Chondrocyte (in vitro differentiated cells): ENCODE measurements at regions not wholly inside any gene's neighbourhood (a gene's known extent, or its start where the extent isn't known, plus 50 kb on each side); places are given as distances from the start of the nearest gene placed in this dataset.
"Not testable (repeated sequence)": the region's sequence is repeated elsewhere in the genome, so short reads cannot be mapped to it uniquely, and the experiment has no call there.

Experiments used
- DNase-seq: peaks from one replicate; pipeline ENCODE4 v3.0.0; 2021; ENCODE audit warnings: mixed read lengths, low spot score
- H3K27ac Mint-ChIP-seq: one replicate; pipeline ENCODE4 v1.8.0; 2021; ENCODE audit warnings: mild to moderate bottlenecking, moderate library complexity, mixed read lengths; ENCODE audit not compliant: unreplicated experiment
- H3K27me3 Mint-ChIP-seq: 2 replicates; pipeline ENCODE4 v1.8.0; 2021; ENCODE audit warnings: low read depth, mixed read lengths
- H3K36me3 Mint-ChIP-seq: 2 replicates; pipeline ENCODE4 v1.8.0; 2021; ENCODE audit warnings: low read depth, mixed read lengths
- H3K4me1 Mint-ChIP-seq: 2 replicates; pipeline ENCODE4 v1.8.0; 2021; ENCODE audit warnings: low read depth, mild to moderate bottlenecking, mixed read lengths
- H3K4me3 Mint-ChIP-seq: one replicate; pipeline ENCODE4 v1.8.0; 2021; ENCODE audit warnings: mild to moderate bottlenecking, moderate library complexity, mixed read lengths; ENCODE audit not compliant: unreplicated experiment
- H3K9me3 Mint-ChIP-seq: 2 replicates; pipeline ENCODE4 v1.8.0; 2021; ENCODE audit warnings: low read depth, mixed read lengths
- CTCF ChIP-seq: fragments of 200-600 bp; sonication (generic); IDR thresholded peaks from 2 replicates; pipeline ENCODE4 v1.5.0; 2021; ENCODE audit warnings: antibody characterized with exemption, mild to moderate bottlenecking, moderate library complexity

GRCh38 chr4:34972189-34972588 is 1272.1 kb downstream of the ARAP2 start:
- no peak for TF ChIP-seq CTCF
- Mint-ChIP-seq H3K9me3 (no peaks in the 10 kb centered on the region), H3K4me3 (no peak overlapping the region), H3K27ac (no peak overlapping the region), H3K36me3 (no peaks in the 10 kb centered on the region), H3K4me1 (no peaks in the 10 kb centered on the region), H3K27me3 (no peaks in the 10 kb centered on the region)
- DNase-seq: no peak

GRCh38 chr4:34973650-34974312 is 1270.5 kb downstream of the ARAP2 start:
- Mint-ChIP-seq H3K4me1 (no peaks in the 10 kb centered on the region), H3K27ac (no peak overlapping the region), H3K36me3 (no peaks in the 10 kb centered on the region), H3K4me3 (no peak overlapping the region), H3K9me3 (no peaks in the 10 kb centered on the region), H3K27me3 (no peaks in the 10 kb centered on the region)
- TF ChIP-seq CTCF: no peak
- no peak for DNase-seq

- TF ChIP-seq CTCF: no peak
- no peak overlapping the region for H3K4me3 Mint-ChIP-seq
Measured at GRCh38 chr4:34974313-34974680, 1270.0 kb downstream of the ARAP2 start.

GRCh38 chr4:35021222-35021621 is 1223.1 kb downstream of the ARAP2 start:
- H3K4me1 Mint-ChIP-seq, H3K27me3 Mint-ChIP-seq, DNase-seq, H3K4me3 Mint-ChIP-seq, H3K36me3 Mint-ChIP-seq: not testable (repeated sequence)
- H3K27ac Mint-ChIP-seq: peak overlapping the region; percentile 69
- peaks cover 19% of the 10 kb centered on the region for H3K9me3 Mint-ChIP-seq

More at GRCh38 chr4:34974313-34974680, 1270.0 kb downstream of the ARAP2 start:
- H3K4me1 Mint-ChIP-seq: no peaks in the 10 kb centered on the region
- H3K27me3 Mint-ChIP-seq: no peaks in the 10 kb centered on the region
- H3K36me3 Mint-ChIP-seq: no peaks in the 10 kb centered on the region
- no peak overlapping the region for H3K27ac Mint-ChIP-seq
- no peaks in the 10 kb centered on the region for H3K9me3 Mint-ChIP-seq
- DNase-seq: no peak

- no peak for TF ChIP-seq CTCF
Measured at GRCh38 chr4:35025152-35025834, 1219.0 kb downstream of the ARAP2 start.

More at GRCh38 chr4:35025152-35025834, 1219.0 kb downstream of the ARAP2 start:
- H3K27ac Mint-ChIP-seq: no peak overlapping the region
- no peak overlapping the region for H3K4me3 Mint-ChIP-seq
- peaks cover 1% of the 10 kb centered on the region for H3K36me3 Mint-ChIP-seq
- no peaks in the 10 kb centered on the region for H3K27me3 Mint-ChIP-seq
- peaks cover 13% of the 10 kb centered on the region for H3K9me3 Mint-ChIP-seq
- H3K4me1 Mint-ChIP-seq: peaks cover 7% of the 10 kb centered on the region
- no peak for DNase-seq
